ENCODE measurements at regions not wholly inside any gene's neighbourhood (a gene's known extent, or its start where the extent isn't known, plus 50 kb on each side); places are given as distances from the start of the nearest gene placed in this dataset.

DNA sequence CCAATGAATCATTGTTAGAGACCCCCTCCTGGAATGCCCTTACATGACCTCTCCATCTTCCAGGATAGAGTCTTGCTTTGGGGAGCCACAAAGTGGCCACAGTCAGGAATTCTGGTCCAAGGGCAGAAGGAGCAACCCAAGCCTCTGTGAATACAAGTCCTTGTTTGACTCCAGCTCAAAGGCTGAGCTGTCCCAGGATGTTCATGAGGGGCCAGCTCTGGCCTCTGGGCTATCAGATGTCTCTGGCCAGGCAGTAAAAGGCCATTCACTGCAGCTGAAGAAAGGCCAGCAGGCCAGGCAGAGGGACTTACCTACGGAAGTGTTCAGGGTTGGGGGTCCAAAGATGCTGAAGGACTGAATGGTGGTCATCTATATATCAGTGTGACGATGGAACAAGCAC is 98.3 kb upstream of the IPO9 start:
- no peak overlapping the region for H3K4me2 ChIP-seq (ENCODE audit: low read length)
- TF ChIP-seq, protein P1, sequence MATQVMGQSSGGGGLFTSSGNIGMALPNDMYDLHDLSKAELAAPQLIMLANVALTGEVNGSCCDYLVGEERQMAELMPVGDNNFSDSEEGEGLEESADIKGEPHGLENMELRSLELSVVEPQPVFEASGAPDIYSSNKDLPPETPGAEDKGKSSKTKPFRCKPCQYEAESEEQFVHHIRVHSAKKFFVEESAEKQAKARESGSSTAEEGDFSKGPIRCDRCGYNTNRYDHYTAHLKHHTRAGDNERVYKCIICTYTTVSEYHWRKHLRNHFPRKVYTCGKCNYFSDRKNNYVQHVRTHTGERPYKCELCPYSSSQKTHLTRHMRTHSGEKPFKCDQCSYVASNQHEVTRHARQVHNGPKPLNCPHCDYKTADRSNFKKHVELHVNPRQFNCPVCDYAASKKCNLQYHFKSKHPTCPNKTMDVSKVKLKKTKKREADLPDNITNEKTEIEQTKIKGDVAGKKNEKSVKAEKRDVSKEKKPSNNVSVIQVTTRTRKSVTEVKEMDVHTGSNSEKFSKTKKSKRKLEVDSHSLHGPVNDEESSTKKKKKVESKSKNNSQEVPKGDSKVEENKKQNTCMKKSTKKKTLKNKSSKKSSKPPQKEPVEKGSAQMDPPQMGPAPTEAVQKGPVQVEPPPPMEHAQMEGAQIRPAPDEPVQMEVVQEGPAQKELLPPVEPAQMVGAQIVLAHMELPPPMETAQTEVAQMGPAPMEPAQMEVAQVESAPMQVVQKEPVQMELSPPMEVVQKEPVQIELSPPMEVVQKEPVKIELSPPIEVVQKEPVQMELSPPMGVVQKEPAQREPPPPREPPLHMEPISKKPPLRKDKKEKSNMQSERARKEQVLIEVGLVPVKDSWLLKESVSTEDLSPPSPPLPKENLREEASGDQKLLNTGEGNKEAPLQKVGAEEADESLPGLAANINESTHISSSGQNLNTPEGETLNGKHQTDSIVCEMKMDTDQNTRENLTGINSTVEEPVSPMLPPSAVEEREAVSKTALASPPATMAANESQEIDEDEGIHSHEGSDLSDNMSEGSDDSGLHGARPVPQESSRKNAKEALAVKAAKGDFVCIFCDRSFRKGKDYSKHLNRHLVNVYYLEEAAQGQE (IDR thresholded peaks at IDR 0.05; ENCODE audit: low read depth), result no peak
- TF ChIP-seq SIN3A (IDR thresholded peaks at IDR 0.05; ENCODE audit: low read depth), result no peak
- TF ChIP-seq SP1 (IDR thresholded peaks at IDR 0.05; ENCODE audit: low read depth), result no peak
- TF ChIP-seq, protein P2, sequence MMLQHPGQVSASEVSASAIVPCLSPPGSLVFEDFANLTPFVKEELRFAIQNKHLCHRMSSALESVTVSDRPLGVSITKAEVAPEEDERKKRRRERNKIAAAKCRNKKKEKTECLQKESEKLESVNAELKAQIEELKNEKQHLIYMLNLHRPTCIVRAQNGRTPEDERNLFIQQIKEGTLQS (IDR thresholded peaks at IDR 0.05), result no peak
- no peak for TF ChIP-seq POLR2A (IDR thresholded peaks at IDR 0.05; ENCODE audit: borderline replicate concordance, extremely low read depth, insufficient read depth, insufficient read length)
- no peak for TF ChIP-seq SRF (IDR thresholded peaks at IDR 0.05; ENCODE audit: low read depth)
- TF ChIP-seq YY1 (IDR thresholded peaks at IDR 0.05; ENCODE audit: extremely low read depth, insufficient replicate concordance, low read depth, low read length), result no peak
- TF ChIP-seq CEBPB (IDR thresholded peaks at IDR 0.05; ENCODE audit: low read depth), result no peak
- no peak for TF ChIP-seq RAD21 (IDR thresholded peaks at IDR 0.05; ENCODE audit: low read depth)
- no peak for TF ChIP-seq TCF7L2 (IDR thresholded peaks at IDR 0.05; ENCODE audit: borderline replicate concordance, extremely low read depth, insufficient read depth, insufficient read length)
- no peak for TF ChIP-seq EGR1 (IDR thresholded peaks at IDR 0.05; ENCODE audit: low read depth)
- TF ChIP-seq MAX (IDR thresholded peaks at IDR 0.05), result no peak
- H3K4me1 ChIP-seq (ENCODE audit: control insufficient read depth in 1 of 2, insufficient read depth in 2 of 2, low read length in 2 of 2), result peaks cover 0 to 10% of the 10 kb centered on the region in 2 experiments; a peak in 1 of 4 replicates
- DNase-seq (ENCODE audit: low read depth, low spot score) (no peak), ATAC-seq (no peak)
- no peak overlapping the region for H3K27ac ChIP-seq (ENCODE audit: low read depth, low read length)
- BruUV-seq (replicated peaks), result no TSS peak
- POLR2A ChIA-PET, result no interaction called here
- H3K9me3 ChIP-seq (ENCODE audit: control insufficient read depth in 1 of 2, insufficient read depth in 1 of 2, low read depth in 1 of 2, low read length in 2 of 2), result no peaks in the 10 kb centered on the region
- no peak overlapping the region for H2AFZ ChIP-seq (ENCODE audit: low read depth, low read length, poor library complexity, severe bottlenecking)
- H3K36me3 ChIP-seq (ENCODE audit: control insufficient read depth in 1 of 2, insufficient read depth in 2 of 2, low read length in 2 of 2), result no peaks in the 10 kb centered on the region
- RAD21 ChIA-PET (ENCODE audit: low non-redundant PET in 1 of 2, low total read pairs in 2 of 2, uncharacterized antibody in 2 of 2, unreplicated experiment in 2 of 2), result no interaction called here
- no peaks in the 10 kb centered on the region for H3K27me3 ChIP-seq (ENCODE audit: insufficient read depth, low read length)
- intact Hi-C loops (cut with micrococcal nuclease), result no loop called here
- no peaks in the 10 kb centered on the region for H4K20me1 ChIP-seq (ENCODE audit: insufficient read depth)
- no peak overlapping the region for H3K9ac ChIP-seq (ENCODE audit: low read length)
- no peaks in the 10 kb centered on the region for H3K9me2 ChIP-seq (ENCODE audit: insufficient read depth)
- CTCF ChIA-PET, result no interaction called here
- H3K79me2 ChIP-seq (ENCODE audit: insufficient read depth, low read length), result no peaks in the 10 kb centered on the region
- H3K4me3 ChIP-seq (replicated peaks in 1 of 2; ENCODE audit: low read depth in 1 of 2, low read length in 2 of 2), result no peak overlapping the region
